ENCODE measurements at regions not wholly inside any gene's neighbourhood (a gene's known extent, or its start where the extent isn't known, plus 50 kb on each side); places are given as distances from the start of the nearest gene placed in this dataset.
"Not testable (repeated sequence)": the region's sequence is repeated elsewhere in the genome, so short reads cannot be mapped to it uniquely, and the experiment has no call there.

- H3K27ac Mint-ChIP-seq; H3K27me3 Mint-ChIP-seq (ENCODE audit: low read depth); DNase-seq; H3K36me3 Mint-ChIP-seq (ENCODE audit: low read depth); H3K4me1 Mint-ChIP-seq (ENCODE audit: low read depth); intact Hi-C loops (cut with micrococcal nuclease); H3K4me3 Mint-ChIP-seq; H3K9me3 Mint-ChIP-seq: not testable (repeated sequence)
- CTCF ChIA-PET: interaction anchor here (0.7 to 2.5 kb wide), 3 partner anchors 145 to 245 kb away, joined by 3 to 8 read pairs (median 4); no protein-coding TSS in a partner anchor
These were observed 57.8 kb upstream of the RASSF3 start for GRCh38 chr12:64552510-64552909.

GRCh38 chr12:64553689-64554088, 56.6 kb upstream of the RASSF3 start:
- H3K27me3 Mint-ChIP-seq (ENCODE audit: low read depth); H3K4me1 Mint-ChIP-seq (ENCODE audit: low read depth); intact Hi-C loops (cut with micrococcal nuclease); H3K4me3 Mint-ChIP-seq; H3K27ac Mint-ChIP-seq; H3K9me3 Mint-ChIP-seq; H3K36me3 Mint-ChIP-seq (ENCODE audit: low read depth); DNase-seq: not testable (repeated sequence)
- CTCF ChIA-PET: interaction anchor here (1.0 to 2.5 kb wide), 2 partner anchors 144 to 243 kb away, joined by 4 to 8 read pairs; no protein-coding TSS in a partner anchor

GRCh38 chr12:64556231-64556630, 54.1 kb upstream of the RASSF3 start:
- Mint-ChIP-seq H3K9me3 (no peaks in the 10 kb centered on the region), H3K4me1 (ENCODE audit: low read depth) (no peaks in the 10 kb centered on the region), H3K36me3 (ENCODE audit: low read depth) (no peaks in the 10 kb centered on the region), H3K27ac (no peak overlapping the region), H3K4me3 (no peak overlapping the region), H3K27me3 (ENCODE audit: low read depth) (no peaks in the 10 kb centered on the region)
- no peak for DNase-seq
- CTCF ChIA-PET: no interaction called here
- intact Hi-C loops (cut with micrococcal nuclease): no loop called here

GRCh38 chr12:64558754-64559153, 51.5 kb upstream of the RASSF3 start:
- Mint-ChIP-seq H3K9me3 (no peaks in the 10 kb centered on the region), H3K4me1 (ENCODE audit: low read depth) (no peaks in the 10 kb centered on the region), H3K4me3 (no peak overlapping the region), H3K36me3 (ENCODE audit: low read depth) (no peaks in the 10 kb centered on the region), H3K27me3 (ENCODE audit: low read depth) (no peaks in the 10 kb centered on the region), H3K27ac (no peak overlapping the region)
- no peak for DNase-seq
- CTCF ChIA-PET: no interaction called here
- intact Hi-C loops (cut with micrococcal nuclease): no loop called here

GRCh38 chr12:64560396-64561301, 49.6 kb upstream of the RASSF3 start:
- no peak overlapping the region for H3K27ac Mint-ChIP-seq
- intact Hi-C loops (cut with micrococcal nuclease): no loop called here
- H3K4me1 Mint-ChIP-seq (ENCODE audit: low read depth): no peaks in the 10 kb centered on the region
- H3K27me3 Mint-ChIP-seq (ENCODE audit: low read depth): no peaks in the 10 kb centered on the region
- no peak overlapping the region for H3K4me3 Mint-ChIP-seq
- H3K36me3 Mint-ChIP-seq (ENCODE audit: low read depth): no peaks in the 10 kb centered on the region
- CTCF ChIA-PET: interaction anchor here (0.8 to 1.8 kb wide), 4 partner anchors 9 to 136 kb away, joined by 3 to 10 read pairs (median 4); no protein-coding TSS in a partner anchor
- no peaks in the 10 kb centered on the region for H3K9me3 Mint-ChIP-seq
- no peak for DNase-seq
